ENCODE measurements at regions not wholly inside any gene's neighbourhood (a gene's known extent, or its start where the extent isn't known, plus 50 kb on each side); places are given as distances from the start of the nearest gene placed in this dataset.

- no peak for TF ChIP-seq CTCF (conservative IDR thresholded peaks at IDR 0.05; ENCODE audit: low read depth in 2 of 2)
- TF ChIP-seq, protein P1, sequence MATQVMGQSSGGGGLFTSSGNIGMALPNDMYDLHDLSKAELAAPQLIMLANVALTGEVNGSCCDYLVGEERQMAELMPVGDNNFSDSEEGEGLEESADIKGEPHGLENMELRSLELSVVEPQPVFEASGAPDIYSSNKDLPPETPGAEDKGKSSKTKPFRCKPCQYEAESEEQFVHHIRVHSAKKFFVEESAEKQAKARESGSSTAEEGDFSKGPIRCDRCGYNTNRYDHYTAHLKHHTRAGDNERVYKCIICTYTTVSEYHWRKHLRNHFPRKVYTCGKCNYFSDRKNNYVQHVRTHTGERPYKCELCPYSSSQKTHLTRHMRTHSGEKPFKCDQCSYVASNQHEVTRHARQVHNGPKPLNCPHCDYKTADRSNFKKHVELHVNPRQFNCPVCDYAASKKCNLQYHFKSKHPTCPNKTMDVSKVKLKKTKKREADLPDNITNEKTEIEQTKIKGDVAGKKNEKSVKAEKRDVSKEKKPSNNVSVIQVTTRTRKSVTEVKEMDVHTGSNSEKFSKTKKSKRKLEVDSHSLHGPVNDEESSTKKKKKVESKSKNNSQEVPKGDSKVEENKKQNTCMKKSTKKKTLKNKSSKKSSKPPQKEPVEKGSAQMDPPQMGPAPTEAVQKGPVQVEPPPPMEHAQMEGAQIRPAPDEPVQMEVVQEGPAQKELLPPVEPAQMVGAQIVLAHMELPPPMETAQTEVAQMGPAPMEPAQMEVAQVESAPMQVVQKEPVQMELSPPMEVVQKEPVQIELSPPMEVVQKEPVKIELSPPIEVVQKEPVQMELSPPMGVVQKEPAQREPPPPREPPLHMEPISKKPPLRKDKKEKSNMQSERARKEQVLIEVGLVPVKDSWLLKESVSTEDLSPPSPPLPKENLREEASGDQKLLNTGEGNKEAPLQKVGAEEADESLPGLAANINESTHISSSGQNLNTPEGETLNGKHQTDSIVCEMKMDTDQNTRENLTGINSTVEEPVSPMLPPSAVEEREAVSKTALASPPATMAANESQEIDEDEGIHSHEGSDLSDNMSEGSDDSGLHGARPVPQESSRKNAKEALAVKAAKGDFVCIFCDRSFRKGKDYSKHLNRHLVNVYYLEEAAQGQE (IDR thresholded peaks at IDR 0.05; ENCODE audit: unreplicated experiment): no peak
- no peak for TF ChIP-seq JUNB (IDR thresholded peaks at IDR 0.05; ENCODE audit: unreplicated experiment)
- no peak for TF ChIP-seq ZNF114 (CRISPR knock-in tag; IDR thresholded peaks at IDR 0.05)
- no peak for TF ChIP-seq POLR2AphosphoS5 (IDR thresholded peaks at IDR 0.05; ENCODE audit: low read depth)
- TF ChIP-seq CREB1 (CRISPR knock-in tag; IDR thresholded peaks at IDR 0.05; ENCODE audit: low read depth): no peak
Measured at GRCh38 chr2:226600802-226601201, 198.8 kb downstream of the IRS1 start (continued).

DNA sequence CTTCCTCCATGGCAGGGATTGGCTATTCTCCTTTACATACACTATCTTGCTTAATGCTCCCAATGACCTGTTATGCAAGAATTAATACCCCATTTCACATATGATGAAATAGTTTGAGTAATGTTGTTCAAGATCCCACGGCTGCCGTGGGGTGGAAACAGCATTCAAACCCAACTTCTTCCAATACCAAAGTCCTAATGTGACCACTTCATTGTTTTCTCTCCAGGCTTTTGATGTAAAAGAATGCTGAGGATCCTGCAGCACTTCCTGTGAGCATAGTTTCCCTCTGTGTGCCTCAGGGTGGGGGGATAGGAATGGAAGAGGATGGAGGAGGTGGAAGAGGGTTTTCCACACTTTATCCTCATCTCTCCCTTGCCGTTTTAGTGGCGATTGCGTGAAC lies 199.4 kb downstream of the IRS1 start:
- no peaks in the 10 kb centered on the region for H3K27me3 ChIP-seq (ENCODE audit: insufficient read depth)
- no peak overlapping the region; the same call in 2 of the 3 replicates for H3K4me3 Mint-ChIP-seq
- no peaks in the 10 kb centered on the region for H3F3A ChIP-seq (replicated peaks; ENCODE audit: low read depth)
- peaks cover 8% of the 10 kb centered on the region for H3K4me1 ChIP-seq (ENCODE audit: insufficient read depth)
- peaks cover 10% of the 10 kb centered on the region for H3K4me1 Mint-ChIP-seq
- no peaks in the 10 kb centered on the region for H3K79me2 ChIP-seq (replicated peaks; ENCODE audit: insufficient read depth)
- ATAC-seq (no peak), DNase-seq (ENCODE audit: low spot score) (peak; percentile 55)
- no peak overlapping the region for H3K27ac ChIP-seq (ENCODE audit: low read depth)
- no peak overlapping the region for H3K4me3 ChIP-seq
- peaks cover 7% of the 10 kb centered on the region for H3K9me2 ChIP-seq (ENCODE audit: insufficient read depth)
- 0 out of 3 replicates have a peak, but pooled peaks cover under 1% of the 10 kb centered on the region for H3K9me3 Mint-ChIP-seq
- H2AFZ ChIP-seq: peak overlapping the region; percentile 0
- H3K36me3 Mint-ChIP-seq (ENCODE audit: low read depth): no peaks in the 10 kb centered on the region
- no peaks in the 10 kb centered on the region for H4K20me1 ChIP-seq (replicated peaks; ENCODE audit: insufficient read depth)
- no peak overlapping the region for H3K4me2 ChIP-seq
- H3K27me3 Mint-ChIP-seq (ENCODE audit: insufficient read depth, low read depth, poor library complexity): no peaks in the 10 kb centered on the region
- H3K27ac Mint-ChIP-seq: no peak overlapping the region
- H3K36me3 ChIP-seq (ENCODE audit: insufficient read depth): no peaks in the 10 kb centered on the region
- TF ChIP-seq EZH2phosphoT487 (IDR thresholded peaks at IDR 0.05; ENCODE audit: unreplicated experiment) (no peak), ZNF331 (CRISPR knock-in tag; IDR thresholded peaks at IDR 0.05; ENCODE audit: low read depth) (no peak), CREB1 (CRISPR knock-in tag; IDR thresholded peaks at IDR 0.05; ENCODE audit: low read depth) (no peak), POLR2AphosphoS5 (IDR thresholded peaks at IDR 0.05; ENCODE audit: low read depth) (no peak), JUNB (IDR thresholded peaks at IDR 0.05; ENCODE audit: unreplicated experiment) (no peak), STAT1 (IDR thresholded peaks at IDR 0.05; ENCODE audit: unreplicated experiment) (no peak), ETS1 (IDR thresholded peaks at IDR 0.05) (no peak)
- TF ChIP-seq, protein P2, sequence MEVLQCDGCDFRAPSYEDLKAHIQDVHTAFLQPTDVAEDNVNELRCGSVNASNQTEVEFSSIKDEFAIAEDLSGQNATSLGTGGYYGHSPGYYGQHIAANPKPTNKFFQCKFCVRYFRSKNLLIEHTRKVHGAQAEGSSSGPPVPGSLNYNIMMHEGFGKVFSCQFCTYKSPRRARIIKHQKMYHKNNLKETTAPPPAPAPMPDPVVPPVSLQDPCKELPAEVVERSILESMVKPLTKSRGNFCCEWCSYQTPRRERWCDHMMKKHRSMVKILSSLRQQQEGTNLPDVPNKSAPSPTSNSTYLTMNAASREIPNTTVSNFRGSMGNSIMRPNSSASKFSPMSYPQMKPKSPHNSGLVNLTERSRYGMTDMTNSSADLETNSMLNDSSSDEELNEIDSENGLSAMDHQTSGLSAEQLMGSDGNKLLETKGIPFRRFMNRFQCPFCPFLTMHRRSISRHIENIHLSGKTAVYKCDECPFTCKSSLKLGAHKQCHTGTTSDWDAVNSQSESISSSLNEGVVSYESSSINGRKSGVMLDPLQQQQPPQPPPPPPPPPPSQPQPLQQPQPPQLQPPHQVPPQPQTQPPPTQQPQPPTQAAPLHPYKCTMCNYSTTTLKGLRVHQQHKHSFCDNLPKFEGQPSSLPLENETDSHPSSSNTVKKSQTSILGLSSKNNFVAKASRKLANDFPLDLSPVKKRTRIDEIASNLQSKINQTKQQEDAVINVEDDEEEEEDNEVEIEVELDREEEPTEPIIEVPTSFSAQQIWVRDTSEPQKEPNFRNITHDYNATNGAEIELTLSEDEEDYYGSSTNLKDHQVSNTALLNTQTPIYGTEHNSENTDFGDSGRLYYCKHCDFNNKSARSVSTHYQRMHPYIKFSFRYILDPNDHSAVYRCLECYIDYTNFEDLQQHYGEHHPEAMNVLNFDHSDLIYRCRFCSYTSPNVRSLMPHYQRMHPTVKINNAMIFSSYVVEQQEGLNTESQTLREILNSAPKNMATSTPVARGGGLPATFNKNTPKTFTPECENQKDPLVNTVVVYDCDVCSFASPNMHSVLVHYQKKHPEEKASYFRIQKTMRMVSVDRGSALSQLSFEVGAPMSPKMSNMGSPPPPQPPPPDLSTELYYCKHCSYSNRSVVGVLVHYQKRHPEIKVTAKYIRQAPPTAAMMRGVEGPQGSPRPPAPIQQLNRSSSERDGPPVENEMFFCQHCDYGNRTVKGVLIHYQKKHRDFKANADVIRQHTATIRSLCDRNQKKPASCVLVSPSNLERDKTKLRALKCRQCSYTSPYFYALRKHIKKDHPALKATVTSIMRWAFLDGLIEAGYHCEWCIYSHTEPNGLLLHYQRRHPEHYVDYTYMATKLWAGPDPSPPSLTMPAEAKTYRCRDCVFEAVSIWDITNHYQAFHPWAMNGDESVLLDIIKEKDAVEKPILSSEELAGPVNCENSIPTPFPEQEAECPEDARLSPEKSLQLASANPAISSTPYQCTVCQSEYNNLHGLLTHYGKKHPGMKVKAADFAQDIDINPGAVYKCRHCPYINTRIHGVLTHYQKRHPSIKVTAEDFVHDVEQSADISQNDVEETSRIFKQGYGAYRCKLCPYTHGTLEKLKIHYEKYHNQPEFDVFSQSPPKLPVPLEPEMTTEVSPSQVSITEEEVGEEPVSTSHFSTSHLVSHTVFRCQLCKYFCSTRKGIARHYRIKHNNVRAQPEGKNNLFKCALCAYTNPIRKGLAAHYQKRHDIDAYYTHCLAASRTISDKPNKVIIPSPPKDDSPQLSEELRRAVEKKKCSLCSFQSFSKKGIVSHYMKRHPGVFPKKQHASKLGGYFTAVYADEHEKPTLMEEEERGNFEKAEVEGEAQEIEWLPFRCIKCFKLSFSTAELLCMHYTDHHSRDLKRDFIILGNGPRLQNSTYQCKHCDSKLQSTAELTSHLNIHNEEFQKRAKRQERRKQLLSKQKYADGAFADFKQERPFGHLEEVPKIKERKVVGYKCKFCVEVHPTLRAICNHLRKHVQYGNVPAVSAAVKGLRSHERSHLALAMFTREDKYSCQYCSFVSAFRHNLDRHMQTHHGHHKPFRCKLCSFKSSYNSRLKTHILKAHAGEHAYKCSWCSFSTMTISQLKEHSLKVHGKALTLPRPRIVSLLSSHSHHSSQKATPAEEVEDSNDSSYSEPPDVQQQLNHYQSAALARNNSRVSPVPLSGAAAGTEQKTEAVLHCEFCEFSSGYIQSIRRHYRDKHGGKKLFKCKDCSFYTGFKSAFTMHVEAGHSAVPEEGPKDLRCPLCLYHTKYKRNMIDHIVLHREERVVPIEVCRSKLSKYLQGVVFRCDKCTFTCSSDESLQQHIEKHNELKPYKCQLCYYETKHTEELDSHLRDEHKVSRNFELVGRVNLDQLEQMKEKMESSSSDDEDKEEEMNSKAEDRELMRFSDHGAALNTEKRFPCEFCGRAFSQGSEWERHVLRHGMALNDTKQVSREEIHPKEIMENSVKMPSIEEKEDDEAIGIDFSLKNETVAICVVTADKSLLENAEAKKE (CRISPR knock-in tag; IDR thresholded peaks at IDR 0.05): no peak
